UCSD-AML1 (cell line): ENCODE measurements at regions not wholly inside any gene's neighbourhood (a gene's known extent, or its start where the extent isn't known, plus 50 kb on each side); places are given as distances from the start of the nearest gene placed in this dataset.
"Not testable (repeated sequence)": the region's sequence is repeated elsewhere in the genome, so short reads cannot be mapped to it uniquely, and the experiment has no call there.

ENCODE experiments used
- DNase-seq: peaks from one replicate; lab custom pipeline; 2025; ENCODE audit not compliant: unreplicated experiment; lab: John Stamatoyannopoulos, UW

DNA sequence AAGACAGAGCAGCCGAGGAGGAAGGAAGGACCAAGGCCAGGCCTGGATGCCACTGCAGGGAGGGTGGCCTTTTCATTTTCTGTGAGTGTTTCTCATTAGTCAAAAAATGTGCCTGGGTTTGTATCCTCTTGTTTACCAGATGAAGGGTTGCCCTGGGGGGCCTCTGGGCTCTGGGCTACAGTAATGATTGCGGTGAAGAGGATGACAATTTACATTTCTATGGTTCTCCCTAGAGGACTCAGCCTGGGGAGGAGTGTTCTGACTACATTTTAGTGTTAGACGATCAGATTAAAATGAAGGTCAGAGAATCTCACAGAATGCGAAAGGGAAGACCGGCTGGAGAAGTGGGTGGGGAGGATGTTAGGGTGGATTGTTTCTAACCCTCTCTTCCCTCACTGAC lies 108.0 kb upstream of the KMT2C start:
- no peak for DNase-seq

DNA sequence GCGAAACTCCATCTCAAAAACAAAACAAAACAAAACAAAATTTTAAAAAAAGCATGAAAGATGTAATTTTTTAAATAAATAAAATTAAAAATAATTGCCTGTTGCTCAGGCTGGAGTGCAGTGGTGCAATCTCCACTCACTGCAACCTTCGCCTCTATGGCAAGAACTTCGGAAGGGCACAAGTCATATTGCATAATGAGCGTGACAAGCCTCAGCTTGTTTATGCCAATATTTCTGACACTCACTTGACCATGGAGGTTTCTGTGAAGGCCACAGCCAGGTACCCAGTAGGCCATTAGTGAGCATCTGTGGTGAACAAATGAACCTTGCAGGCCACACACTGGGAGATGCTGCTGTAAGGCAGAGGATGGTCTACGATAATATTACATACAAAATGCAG lies 106.1 kb upstream of the KMT2C start:
- no peak for DNase-seq

DNA sequence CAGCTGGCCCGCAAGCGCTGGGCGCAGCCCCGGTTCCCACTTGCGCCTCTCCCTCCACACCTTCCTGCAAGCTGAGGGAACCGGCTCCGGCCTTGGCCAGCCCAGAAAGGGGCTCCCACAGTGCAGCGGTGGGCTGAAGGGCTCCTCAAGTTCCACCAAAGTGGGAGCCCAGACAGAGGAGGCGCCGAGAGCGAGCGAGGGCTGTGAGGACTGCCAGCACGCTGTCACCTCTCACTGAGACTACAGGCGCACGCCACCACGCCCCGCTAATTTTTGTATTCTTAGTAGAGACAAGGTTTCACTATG lies 103.3 kb upstream of the KMT2C start:
- not testable (repeated sequence) for DNase-seq

DNA sequence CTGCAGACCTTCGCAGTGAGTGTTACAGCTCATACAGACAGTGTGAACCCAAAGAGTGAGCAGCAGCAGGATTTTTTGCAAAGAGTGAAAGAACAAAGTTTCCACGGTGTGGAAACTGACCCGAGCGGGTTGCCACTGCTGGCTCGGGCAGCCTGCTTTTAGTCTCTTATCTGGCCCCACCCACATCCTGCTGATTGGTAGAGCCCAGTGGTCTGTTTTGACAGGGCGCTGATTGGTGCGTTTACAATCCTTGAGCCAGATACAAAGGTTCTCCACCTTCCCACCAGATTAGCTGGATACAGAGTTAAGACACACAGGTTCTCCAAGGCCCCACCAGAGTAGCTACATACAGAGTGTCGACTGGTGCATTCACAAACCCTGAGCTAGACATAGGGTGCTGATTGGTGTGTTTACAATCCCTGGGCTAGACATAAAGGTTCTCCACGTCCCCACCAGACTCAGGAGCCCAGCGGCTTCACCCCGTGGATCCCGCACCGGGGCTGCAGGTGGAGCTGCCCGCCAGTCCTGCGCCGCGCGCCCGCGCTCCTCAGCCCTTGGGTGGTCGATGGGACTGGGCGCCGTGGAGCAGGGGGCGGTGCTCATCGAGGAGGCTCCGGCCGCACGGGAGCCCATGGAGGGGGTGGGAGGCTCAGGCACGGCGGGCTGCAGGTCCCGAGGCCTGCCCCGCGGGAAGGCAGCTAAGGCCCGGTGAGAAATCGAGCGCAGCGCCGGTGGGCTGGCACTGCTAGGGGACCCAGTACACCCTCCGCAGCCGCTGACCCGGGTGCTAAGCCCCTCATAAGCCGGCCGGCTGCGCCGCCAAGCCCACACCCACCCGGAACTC lies 102.8 kb upstream of the KMT2C start:
- not testable (repeated sequence) for DNase-seq

DNA sequence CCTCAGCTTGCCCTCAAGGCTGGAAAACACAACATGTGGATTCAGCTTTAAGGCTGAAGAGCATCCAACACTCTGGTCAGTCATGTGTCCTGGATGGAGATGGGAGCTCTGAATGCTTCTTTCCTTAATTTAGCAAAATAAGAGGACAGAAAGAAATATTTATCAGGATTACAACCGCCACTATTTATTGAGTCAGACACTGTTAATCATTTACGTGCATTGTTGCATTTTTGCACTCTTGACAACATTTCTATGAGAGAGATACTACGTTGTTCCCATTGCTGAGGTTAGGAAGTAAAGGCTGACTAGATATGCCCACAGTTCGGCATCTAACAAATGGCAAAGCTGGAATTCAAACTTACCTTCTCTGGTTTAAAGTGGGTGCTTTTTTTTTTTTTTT lies 101.8 kb upstream of the KMT2C start:
- no peak for DNase-seq

DNA sequence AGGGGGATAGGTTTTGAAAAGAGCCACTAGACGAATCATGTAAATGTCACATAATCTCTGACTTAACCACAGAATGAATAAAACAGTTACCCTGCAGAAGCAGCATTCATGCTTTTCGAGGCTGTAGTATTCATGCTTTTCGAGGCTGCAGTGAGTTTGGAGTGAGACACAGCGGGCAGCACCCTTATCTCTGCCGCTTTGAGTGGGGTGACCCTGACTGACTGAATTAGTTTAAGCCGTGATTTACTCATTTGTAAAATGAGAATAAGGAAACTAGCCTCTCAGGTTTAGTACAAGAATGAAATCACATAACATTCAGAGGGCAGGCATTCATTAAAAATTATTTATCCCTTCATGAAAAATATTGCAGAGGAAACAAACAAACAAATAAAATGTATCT lies 92.8 kb upstream of the KMT2C start:
- DNase-seq = no peak

DNA sequence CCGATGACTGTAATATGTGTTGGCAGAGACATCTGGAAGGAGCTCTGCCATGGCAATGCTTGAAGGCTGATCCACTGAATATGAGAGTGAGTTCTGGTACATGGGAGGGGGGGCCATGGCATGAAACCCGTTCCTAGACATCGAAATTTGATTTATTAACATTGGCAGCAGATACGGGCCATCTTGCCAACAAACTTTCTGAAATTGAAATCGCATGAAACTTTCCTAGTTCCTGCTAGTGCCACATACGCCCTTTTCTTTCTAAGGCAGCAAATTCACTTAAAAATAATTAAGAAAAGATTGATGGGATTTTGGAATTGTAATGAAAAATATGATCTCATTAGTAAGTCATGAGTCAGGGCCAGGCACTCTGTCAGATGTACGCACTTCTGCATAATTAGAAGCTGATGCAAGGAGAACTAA lies 91.8 kb upstream of the KMT2C start:
- DNase-seq = no peak

DNA sequence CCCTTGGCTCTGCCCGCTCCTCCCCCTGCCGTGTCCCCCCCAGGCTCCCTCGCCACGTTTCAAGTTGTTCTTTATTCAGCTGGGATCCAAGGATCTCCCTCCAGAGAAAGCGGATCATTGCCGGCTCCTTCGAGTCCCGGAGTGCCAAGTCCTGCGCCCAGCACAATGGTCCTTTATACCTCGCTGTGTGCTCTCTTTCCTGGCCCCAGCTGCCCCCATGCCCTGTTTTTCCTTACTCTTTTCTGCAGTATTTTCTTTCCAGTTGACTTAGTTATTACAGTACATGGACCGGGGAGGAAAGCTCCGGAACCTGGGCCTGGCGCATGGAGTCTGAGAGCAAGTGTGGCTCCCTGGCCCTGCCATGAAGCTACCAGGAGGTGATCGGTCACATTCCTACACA lies 88.1 kb upstream of the KMT2C start:
- DNase-seq = no peak

DNA sequence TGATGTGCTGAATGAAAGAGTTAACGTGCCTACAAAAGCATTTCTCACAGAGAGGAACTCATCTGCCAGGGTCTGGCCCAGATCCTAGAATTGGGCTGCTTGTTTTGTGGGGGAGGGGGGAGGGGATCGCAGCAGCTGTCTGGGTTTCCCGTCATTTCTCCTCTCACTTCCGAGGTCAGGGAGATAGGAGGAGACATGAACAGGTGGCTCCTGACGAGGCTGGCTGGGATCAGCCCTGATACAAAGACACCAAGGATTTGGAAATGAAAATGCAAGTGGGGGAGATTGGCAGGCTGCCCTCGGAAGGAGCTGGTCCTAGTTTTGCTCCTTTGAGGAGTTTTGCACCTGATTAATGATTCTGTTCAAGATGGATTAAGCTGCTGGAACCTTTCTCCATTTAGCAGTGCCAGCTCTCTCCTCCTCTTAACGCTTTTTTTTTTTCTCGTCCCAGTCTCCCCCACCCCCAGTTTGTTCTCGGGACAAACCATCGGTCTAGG lies 86.8 kb upstream of the KMT2C start:
- DNase-seq = no peak

DNA sequence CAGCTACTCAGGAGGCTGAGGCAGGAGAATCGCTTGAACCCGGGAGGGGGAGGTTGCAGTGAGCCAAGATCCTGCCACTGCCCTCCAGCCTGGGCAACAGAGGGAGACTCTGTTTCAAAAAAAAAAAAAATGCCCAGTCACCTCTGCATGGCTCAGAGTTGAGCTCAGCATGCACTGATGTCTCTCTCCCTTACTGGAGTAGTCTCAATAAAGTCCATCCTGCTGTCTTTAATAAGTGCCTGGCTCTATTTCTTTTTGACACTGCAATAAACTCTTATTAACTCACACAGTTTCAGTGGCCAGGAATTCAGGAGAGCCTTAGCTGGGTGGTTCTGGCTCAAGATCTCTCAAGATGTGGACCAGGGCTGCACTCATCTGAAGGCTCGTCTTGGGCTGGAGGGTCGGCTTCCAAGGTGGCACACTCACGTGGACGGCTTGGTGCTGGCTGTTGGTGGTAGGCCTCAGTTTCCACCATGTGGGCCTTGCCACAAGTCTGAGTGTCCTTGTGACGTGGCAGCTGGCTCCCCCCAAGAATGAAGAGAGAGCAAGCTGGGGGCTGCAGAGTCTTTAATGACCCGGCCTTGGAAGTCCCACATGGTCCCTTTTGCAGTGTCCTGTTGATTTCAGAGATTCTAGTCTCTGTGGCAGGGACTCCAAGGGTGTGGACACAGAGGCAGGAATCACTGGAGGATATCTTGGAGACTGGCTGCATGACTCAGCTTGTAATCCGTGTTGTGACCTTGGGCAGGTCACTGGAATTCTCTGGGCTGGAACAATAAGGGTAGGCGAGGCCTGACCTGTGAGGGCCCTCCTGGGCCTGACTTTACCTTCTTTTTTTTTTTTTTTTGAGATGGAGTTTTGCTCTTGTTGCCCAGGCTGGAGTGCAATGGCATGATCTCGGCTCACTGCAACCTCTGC lies 85.9 kb upstream of the KMT2C start:
- DNase-seq = no peak

DNA sequence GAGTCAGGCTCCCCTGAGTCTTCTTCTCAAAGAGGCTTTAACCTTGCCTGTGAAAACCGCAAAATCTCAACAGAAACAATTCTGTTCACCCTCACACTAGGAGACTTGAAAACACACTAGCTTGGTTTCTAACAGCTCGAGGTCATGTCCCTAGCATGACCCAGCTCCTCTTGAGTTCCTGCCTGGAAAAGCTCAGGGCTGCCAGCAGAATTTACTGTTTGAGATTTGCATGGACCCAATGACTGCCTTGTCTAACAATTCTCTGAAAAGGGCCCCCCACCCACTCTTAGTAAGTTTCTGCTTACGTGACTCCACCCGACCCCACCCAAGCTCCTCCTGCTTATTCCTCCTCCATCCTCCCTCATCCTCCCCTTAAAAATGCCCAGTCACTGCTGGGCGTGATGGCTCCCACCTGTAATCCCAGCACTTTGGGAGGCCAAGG lies 85.1 kb upstream of the KMT2C start:
- DNase-seq = no peak

DNA sequence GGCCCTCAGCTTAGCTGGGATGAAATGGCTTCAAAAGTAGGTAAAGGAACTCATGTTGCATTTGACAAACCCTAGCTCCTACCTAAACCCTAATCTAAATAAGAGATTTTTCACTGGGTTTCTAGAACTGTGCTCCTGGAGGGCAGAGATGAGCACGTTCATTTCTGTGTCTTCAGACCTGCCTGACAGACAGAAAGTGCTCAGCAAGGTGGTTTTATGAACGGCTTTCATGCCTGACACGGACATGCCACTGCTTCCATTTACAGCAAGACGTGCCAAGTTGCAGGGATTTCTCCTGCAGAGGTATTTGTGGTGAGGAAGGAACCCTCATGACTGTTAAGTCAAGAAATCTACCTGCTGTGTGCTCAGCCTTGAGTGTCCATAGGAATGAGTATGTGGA lies 83.5 kb upstream of the KMT2C start:
- DNase-seq = no peak

DNA sequence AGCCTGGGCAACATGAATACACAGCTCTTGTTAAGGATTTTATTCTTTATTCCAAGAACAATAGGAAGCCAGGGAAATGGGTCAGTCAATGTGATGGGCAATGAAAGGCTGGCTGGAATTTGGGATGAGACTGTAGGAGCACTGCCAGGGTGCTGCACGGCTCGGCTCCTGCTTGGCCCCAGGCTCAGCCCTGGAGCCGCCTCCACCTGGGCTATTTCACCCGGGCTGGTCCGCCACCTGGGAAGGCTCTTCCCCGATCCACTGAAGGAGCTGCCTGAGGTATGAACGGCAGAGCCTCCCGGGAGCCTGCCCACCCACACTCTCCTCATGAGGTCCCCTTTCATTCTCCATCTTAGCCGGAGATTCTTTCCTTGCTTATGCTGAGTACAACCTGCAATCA lies 80.4 kb upstream of the KMT2C start:
- DNase-seq = no peak

DNA sequence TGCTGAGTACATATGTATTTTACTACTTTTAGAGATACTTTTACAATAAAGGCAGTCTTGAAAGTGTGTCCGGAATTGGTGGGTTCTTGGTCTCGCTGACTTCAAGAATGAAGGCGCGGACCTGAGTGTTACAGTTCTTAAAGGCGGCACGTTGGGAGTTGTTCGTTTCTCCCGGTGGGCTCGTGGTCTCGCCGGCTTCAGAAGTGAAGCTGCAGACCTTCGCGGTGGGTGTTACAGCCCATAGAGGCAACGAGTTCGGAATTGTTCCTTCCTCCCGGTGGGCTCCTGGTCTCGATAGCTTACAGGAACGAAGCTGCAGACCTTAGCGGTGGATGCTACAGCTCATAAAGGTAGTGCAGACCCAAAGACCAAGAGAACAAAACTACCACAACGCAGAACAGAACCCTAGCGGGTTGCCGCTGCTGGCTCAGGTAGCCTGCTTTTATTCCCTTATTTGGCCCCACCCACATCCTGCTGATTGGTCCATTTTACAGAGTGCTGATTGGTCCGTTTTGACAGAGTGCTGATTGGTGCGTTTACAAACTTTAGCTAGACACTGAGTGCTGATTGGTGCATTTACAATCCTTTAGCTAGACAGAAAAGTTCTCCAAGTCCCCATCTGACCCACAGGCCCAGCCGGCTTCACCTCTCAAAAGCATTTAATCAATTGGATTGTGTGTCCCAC lies 79.6 kb upstream of the KMT2C start:
- not testable (repeated sequence) for DNase-seq

DNA sequence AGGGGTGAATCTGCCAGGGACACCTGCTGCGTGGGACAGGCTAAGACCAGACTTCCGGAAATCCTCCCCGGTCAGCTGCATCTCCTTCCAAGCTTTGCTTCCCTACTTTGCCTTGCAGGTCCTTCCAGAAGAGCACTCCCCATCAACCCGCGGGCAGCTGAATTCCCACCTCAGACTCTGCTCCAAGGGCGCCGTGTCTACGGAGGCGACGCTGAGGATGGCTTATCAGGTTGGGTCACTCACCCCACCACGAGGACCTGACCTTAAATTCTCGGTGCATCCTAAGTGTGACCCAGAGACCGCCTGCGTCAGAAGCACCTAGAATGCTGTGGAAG lies 78.9 kb upstream of the KMT2C start:
- no peak for DNase-seq

DNA sequence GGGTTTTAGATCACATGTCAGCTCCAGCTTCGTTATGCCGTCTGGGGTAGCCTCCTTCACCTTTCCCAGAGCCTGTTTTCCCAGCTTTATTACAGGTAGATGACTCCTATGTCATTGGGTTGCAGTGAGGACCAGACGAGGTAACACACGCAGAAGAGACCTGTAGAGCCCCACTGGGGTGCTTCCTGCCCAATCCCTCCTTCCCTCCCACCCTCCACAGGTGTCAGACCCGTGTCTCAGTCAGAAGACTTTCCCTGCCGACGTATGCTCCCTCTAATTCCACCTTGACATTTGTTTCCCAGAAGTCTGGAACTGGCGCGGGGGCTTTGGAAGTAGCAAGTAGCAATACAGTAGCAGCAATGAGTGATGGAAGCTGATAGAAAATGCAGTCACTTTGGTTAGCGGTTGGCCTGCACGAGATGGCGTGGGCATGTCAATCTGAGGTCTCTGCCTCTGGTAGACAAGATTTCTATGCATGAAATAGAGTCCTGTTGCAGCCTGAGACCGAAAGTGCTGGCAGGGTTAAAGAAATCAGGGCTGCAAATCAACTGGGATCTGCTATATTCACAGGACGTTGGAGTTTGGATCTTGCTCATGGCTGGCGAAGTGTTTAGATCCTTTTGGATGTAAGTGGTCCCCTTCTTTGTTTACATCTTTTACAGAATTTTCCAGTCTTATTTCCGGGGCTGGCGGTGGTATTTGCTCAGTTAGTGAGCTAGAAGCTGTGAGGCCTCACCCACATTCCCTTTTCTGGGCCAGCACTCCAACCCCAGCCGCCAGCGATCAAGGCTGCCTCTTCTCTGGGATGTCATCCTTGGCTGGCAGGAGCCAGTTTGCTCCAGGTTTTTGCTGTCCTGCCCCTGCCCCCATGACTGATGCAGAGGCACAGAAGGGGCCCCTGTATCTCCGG lies 78.3 kb upstream of the KMT2C start:
- DNase-seq = no peak

DNA sequence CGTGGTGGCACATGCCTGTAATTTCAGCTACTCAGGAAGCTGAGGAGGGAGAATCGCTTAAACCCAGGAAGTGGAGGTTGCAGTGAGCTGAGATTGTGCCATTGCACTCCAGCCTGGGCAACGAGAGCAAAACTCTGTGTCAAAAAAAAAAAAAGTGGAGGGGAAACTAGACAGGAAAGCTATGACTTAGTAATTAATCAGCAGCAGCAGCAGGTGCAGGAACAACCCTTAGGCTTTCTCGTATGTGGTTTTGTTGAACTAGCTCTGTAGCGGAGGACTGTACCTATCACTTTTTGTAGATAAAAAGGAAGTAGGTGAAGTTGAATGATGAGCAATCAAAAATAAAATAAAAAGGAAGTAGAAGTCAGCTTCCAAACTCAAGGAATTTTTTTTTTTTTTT lies 76.9 kb upstream of the KMT2C start:
- DNase-seq = peak; percentile 7

DNA sequence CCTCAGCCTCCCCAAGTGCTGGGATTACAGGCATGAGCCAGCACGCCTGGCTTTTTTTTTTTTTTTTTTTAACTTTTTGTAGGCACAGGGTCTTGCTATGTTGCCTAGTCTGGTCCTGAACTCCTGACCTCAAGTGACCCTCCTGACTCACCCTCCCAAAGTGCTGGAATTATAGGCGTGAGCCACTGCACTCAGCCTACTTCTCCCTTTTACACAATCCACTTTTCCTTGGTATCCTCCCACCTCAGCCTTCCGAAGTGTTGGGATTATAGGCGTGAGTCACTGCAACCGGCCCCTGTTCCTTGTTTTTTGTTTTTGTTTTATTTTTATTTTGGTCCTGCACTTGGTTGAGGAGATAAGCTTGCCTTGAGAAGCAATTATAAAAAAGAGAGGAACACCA lies 75.9 kb upstream of the KMT2C start:
- DNase-seq = no peak

DNA sequence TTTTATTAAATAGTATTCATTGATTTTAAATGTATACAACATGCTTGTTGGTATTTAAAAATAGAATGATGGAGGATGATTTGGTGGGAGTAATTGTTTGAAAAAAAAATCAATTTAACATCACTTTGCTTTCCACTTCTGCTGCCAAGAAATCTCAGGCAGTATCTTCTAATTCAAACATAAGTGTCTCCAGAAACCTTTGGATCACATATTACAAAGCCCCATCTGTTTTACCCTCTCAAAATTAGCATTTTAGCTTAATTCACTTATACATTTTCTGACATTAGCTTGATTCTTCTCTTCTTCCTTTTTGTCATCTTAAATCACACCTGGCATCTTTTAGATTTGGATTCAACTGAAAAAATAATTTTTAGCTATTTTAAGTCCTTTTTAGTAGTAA lies 72.9 kb upstream of the KMT2C start:
- DNase-seq = no peak

DNA sequence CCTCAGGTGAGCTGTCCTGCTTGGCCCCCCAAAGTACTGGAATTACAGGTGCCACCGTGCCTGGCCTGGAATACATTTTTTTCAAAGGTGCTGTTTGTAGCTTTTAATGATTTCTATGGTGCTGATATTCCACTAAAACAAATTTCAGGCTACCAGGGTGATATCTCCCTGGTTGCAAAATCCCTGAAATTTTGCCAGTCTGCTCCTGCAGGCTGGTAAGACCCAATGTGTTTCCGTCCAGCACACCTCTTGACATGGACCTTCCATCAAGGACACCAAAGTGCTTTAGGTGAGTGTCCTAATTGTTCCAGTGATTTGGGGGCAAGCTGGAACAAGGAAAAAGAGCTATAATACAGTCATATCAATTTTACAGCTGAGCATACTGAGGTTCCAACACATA lies 69.8 kb upstream of the KMT2C start:
- no peak for DNase-seq

DNA sequence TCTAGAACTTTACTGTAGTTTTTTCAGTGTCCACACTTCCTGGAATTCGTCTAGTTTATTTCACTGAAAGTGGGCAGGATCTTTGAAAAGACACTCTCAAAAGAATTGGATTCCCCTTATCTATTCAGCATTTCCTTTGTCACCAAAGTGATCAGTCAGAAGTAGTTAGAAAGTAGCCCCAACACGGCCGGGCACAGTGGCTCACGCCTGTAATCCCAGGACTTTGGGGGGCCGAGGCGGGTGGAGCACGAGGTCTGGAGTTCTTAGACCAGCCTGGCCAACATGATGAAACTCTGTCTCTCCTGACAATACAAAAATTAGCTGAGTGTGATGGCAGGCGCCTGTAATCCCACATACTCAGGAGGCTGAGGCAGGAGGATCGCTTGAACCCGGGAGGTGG lies 69.0 kb upstream of the KMT2C start:
- DNase-seq = no peak
